LNCAP (cell line): ENCODE measurements at regions not wholly inside any gene's neighbourhood (a gene's known extent, or its start where the extent isn't known, plus 50 kb on each side); places are given as distances from the start of the nearest gene placed in this dataset.

ENCODE experiments used
- CTCF ChIP-seq: fragments of 450-650 bp; IDR thresholded peaks from 2 replicates; pipeline ENCODE4 v1.5.1; 2017; ENCODE audit warnings: mild to moderate bottlenecking

GRCh38 chr11:114790910-114791309 is 112.6 kb downstream of the NXPE2 start:
- no peak for TF ChIP-seq CTCF

- TF ChIP-seq CTCF, result no peak
These were observed 115.8 kb downstream of the NXPE2 start for GRCh38 chr11:114794048-114794684.

GRCh38 chr11:114796954-114797721 is 118.8 kb downstream of the NXPE2 start:
- no peak for TF ChIP-seq CTCF

- TF ChIP-seq CTCF, result no peak
These were observed 121.1 kb downstream of the NXPE2 start for GRCh38 chr11:114799476-114799875.

GRCh38 chr11:114801773-114802172 is 123.4 kb downstream of the NXPE2 start:
- no peak for TF ChIP-seq CTCF

- TF ChIP-seq CTCF, result no peak
These were observed 124.6 kb downstream of the NXPE2 start for GRCh38 chr11:114802878-114803277.

GRCh38 chr11:114811971-114812370 is 133.6 kb downstream of the NXPE2 start:
- no peak for TF ChIP-seq CTCF
